Neural cell (in vitro differentiated cells): ENCODE measurements at regions not wholly inside any gene's neighbourhood (a gene's known extent, or its start where the extent isn't known, plus 50 kb on each side); places are given as distances from the start of the nearest gene placed in this dataset.

Experiments used
- EP300 ChIP-seq: fragments of 450-650 bp; conservative IDR thresholded peaks from 2 replicates; pipeline ENCODE4 v1.6.1; 2014; ENCODE audit warnings: antibody characterized with exemption, mild to moderate bottlenecking, moderate library complexity; ENCODE audit not compliant: poor library complexity, severe bottlenecking
- EZH2 ChIP-seq: fragments of 200-600, 300-800 bp; shearing (Covaris generic), sonication (generic); IDR thresholded peaks from 2 replicates; pipeline ENCODE4 v1.6.1; 2014; ENCODE audit warnings: antibody characterized with exemption, low read length, borderline replicate concordance, mild to moderate bottlenecking; ENCODE audit not compliant: insufficient read depth, poor library complexity, severe bottlenecking
- POLR2AphosphoS5 ChIP-seq: IDR thresholded peaks from 2 replicates; pipeline ENCODE4 v1.6.1; 2012
- REST ChIP-seq: IDR thresholded peaks from 2 replicates; pipeline ENCODE4 v1.6.1; 2012; ENCODE audit warnings: borderline replicate concordance
- SMC3 ChIP-seq: fragments of 450-650 bp; conservative IDR thresholded peaks from 2 replicates; pipeline ENCODE4 v1.6.1; 2014; ENCODE audit warnings: antibody characterized with exemption, mild to moderate bottlenecking, moderate library complexity; ENCODE audit not compliant: poor library complexity
- TAF1 ChIP-seq: IDR thresholded peaks from 2 replicates; pipeline ENCODE4 v1.6.1; 2012; ENCODE audit warnings: low read depth
- TF ChIP-seq, protein P1 (sequence below): fragments of 450-650 bp; IDR thresholded peaks from 2 replicates; pipeline ENCODE4 v1.5.1; 2014; ENCODE audit warnings: antibody characterized with exemption, mild to moderate bottlenecking, moderate library complexity; ENCODE audit not compliant: poor library complexity, severe bottlenecking

GRCh38 chr17:71024969-71025368, 855.6 kb downstream of the KCNJ2 start:
- TF ChIP-seq, protein P1, sequence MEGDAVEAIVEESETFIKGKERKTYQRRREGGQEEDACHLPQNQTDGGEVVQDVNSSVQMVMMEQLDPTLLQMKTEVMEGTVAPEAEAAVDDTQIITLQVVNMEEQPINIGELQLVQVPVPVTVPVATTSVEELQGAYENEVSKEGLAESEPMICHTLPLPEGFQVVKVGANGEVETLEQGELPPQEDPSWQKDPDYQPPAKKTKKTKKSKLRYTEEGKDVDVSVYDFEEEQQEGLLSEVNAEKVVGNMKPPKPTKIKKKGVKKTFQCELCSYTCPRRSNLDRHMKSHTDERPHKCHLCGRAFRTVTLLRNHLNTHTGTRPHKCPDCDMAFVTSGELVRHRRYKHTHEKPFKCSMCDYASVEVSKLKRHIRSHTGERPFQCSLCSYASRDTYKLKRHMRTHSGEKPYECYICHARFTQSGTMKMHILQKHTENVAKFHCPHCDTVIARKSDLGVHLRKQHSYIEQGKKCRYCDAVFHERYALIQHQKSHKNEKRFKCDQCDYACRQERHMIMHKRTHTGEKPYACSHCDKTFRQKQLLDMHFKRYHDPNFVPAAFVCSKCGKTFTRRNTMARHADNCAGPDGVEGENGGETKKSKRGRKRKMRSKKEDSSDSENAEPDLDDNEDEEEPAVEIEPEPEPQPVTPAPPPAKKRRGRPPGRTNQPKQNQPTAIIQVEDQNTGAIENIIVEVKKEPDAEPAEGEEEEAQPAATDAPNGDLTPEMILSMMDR: no peak
- TF ChIP-seq EP300 (no peak), POLR2AphosphoS5 (no peak), SMC3 (no peak), EZH2 (no peak), REST (no peak), TAF1 (no peak)
